HEK293T (cell line): ENCODE measurements at regions not wholly inside any gene's neighbourhood (a gene's known extent, or its start where the extent isn't known, plus 50 kb on each side); places are given as distances from the start of the nearest gene placed in this dataset.

Experiments used
- CTCF ChIA-PET: fragments of 350-600 bp; formaldehyde crosslinking; extraction: SDS; loops from one replicate; lab custom pipeline; 2021; ENCODE audit warnings: antibody characterized with exemption, inconsistent platforms; lab: Yijun Ruan, JAX
- POLR2A ChIA-PET: fragments of 350-600 bp; formaldehyde crosslinking; extraction: SDS; loops from one replicate; lab custom pipeline; 2020; ENCODE audit warnings: antibody characterized with exemption, inconsistent platforms; lab: Yijun Ruan, JAX
- DNase-seq: peaks from one replicate; pipeline ENCODE4 v3.0.0; 2012; ENCODE audit warnings: mixed read lengths; ENCODE audit errors: extremely low spot score
- ARNT ChIP-seq: fragments of 450-650 bp; IDR thresholded peaks from 2 replicates; pipeline ENCODE4 v1.6.1; 2017; ENCODE audit warnings: mild to moderate bottlenecking
- BHLHE40 ChIP-seq: fragments of 450-650 bp; IDR thresholded peaks from 2 replicates; pipeline ENCODE4 v1.6.1; 2016; ENCODE audit warnings: mild to moderate bottlenecking, moderate library complexity, borderline replicate concordance
- CTBP1 ChIP-seq: fragments of 450-650 bp; IDR thresholded peaks from 2 replicates; pipeline ENCODE4 v1.6.1; 2016; ENCODE audit warnings: borderline replicate concordance
- ELF4 ChIP-seq: fragments of 450-650 bp; IDR thresholded peaks from 2 replicates; pipeline ENCODE4 v1.6.1; 2017; ENCODE audit warnings: antibody characterized with exemption
- FOXA1 ChIP-seq: fragments of 450-650 bp; IDR thresholded peaks from 2 replicates; pipeline ENCODE4 v1.6.1; 2016; ENCODE audit warnings: mild to moderate bottlenecking
- FOXK2 ChIP-seq: fragments of 450-650 bp; IDR thresholded peaks from 2 replicates; pipeline ENCODE4 v1.6.1; 2016; ENCODE audit warnings: mild to moderate bottlenecking
- FOXM1 ChIP-seq: fragments of 450-650 bp; IDR thresholded peaks from 2 replicates; pipeline ENCODE4 v1.6.1; 2017; ENCODE audit warnings: mild to moderate bottlenecking, borderline replicate concordance
- HDGF ChIP-seq: fragments of 450-650 bp; IDR thresholded peaks from 2 replicates; pipeline ENCODE4 v1.6.1; 2017; ENCODE audit warnings: antibody characterized with exemption, borderline replicate concordance
- L3MBTL2 ChIP-seq: fragments of 450-650 bp; conservative IDR thresholded peaks from 2 replicates; pipeline ENCODE4 v1.6.1; 2016; ENCODE audit warnings: mild to moderate bottlenecking
- LEF1 ChIP-seq: fragments of 450-650 bp; IDR thresholded peaks from 2 replicates; pipeline ENCODE4 v1.6.1; 2017; ENCODE audit warnings: mild to moderate bottlenecking, borderline replicate concordance
- NFRKB ChIP-seq: fragments of 450-650 bp; IDR thresholded peaks from 2 replicates; pipeline ENCODE4 v1.6.1; 2016; ENCODE audit warnings: mild to moderate bottlenecking, moderate library complexity
- SP1 ChIP-seq: fragments of 450-650 bp; IDR thresholded peaks from 2 replicates; pipeline ENCODE4 v1.6.1; 2017
- SUZ12 ChIP-seq: fragments of 450-650 bp; IDR thresholded peaks from 2 replicates; pipeline ENCODE4 v1.6.1; 2016; ENCODE audit warnings: mild to moderate bottlenecking
- TARDBP ChIP-seq: fragments of 450-650 bp; IDR thresholded peaks from 2 replicates; pipeline ENCODE4 v1.6.1; 2016
- ZNF384 ChIP-seq: fragments of 450-650 bp; IDR thresholded peaks from 2 replicates; pipeline ENCODE4 v1.6.1; 2016
- TF ChIP-seq, protein P1 (sequence below): fragments of 450-650 bp; IDR thresholded peaks from 2 replicates; pipeline ENCODE4 v1.6.1; 2016

DNA sequence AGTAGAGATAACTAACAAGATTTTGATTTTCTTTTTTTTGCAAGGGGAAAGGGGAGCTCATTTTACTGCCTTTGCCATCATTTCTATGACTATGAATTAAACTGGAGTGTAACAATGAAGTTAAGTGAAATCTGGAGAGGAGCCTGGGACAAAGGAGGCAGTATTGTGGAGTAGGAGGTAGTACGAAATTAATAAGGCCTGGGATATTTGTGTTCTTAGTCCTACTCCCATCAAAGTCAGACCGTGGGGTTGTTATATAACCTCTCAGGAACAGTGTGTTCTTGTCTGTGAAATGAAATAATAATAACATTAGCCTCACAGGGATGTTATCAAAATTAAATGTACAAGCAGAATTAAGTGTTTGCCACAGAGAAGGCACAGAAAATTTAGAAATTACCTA lies 204.3 kb upstream of the EMCN start:
- ChIA-PET CTCF (no interaction called here), POLR2A (no interaction called here)
- no peak for TF ChIP-seq SP1
- no peak for DNase-seq

DNA sequence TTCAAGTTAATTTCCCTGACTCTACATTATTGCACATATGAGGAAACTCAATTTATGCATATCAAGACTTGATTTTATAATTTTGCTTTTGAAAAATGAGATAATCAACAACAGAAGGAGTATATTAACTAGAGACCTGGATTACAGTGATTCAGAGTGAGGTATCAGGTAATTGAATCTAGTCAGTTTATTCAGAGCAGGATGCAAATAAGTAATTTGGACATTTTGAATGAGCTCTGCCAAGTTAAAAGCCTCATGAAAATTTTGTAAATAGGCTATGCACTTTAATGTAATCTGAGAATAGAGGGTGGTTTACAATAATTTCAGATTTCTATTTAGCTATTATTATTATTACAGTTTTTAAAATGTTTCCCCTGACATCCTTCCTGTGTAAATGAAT lies 203.7 kb upstream of the EMCN start:
- CTCF ChIA-PET, result interaction anchor here (0.6 kb wide), 1 partner anchor 320 kb away, joined by 3 read pairs; no protein-coding TSS in a partner anchor
- POLR2A ChIA-PET, result no interaction called here
- no peak for DNase-seq
- no peak for TF ChIP-seq HDGF
- no peak for TF ChIP-seq SP1
- TF ChIP-seq FOXA1, result no peak
- TF ChIP-seq FOXM1, result no peak

DNA sequence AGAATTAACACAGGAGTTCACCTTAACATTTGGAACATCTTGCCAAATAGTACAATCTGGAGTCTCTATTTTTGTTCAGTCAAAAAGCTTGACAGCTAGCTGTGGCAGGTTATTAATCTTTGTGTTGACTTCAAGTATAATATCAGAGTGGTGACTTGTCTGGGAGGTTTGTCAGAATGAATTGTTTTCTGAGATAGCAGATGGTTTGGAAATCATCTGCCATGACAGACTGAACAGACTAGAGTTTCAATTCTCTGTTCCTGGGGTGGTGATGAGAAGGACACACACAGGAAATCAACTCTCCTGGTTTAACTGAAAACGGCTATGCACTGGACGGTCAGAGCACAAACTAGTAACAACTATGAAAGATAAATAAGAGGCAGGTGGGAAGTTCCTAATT lies 203.3 kb upstream of the EMCN start:
- TF ChIP-seq LEF1, result no peak
- TF ChIP-seq TARDBP, result no peak
- no peak for TF ChIP-seq HDGF
- no peak for TF ChIP-seq FOXM1
- no peak for TF ChIP-seq CTBP1
- TF ChIP-seq SP1, result no peak
- TF ChIP-seq ARNT, result no peak
- TF ChIP-seq SUZ12, result no peak
- no peak for TF ChIP-seq ELF4
- no peak for TF ChIP-seq ZNF384
- no peak for TF ChIP-seq NFRKB
- no peak for TF ChIP-seq BHLHE40
- TF ChIP-seq, protein P1, sequence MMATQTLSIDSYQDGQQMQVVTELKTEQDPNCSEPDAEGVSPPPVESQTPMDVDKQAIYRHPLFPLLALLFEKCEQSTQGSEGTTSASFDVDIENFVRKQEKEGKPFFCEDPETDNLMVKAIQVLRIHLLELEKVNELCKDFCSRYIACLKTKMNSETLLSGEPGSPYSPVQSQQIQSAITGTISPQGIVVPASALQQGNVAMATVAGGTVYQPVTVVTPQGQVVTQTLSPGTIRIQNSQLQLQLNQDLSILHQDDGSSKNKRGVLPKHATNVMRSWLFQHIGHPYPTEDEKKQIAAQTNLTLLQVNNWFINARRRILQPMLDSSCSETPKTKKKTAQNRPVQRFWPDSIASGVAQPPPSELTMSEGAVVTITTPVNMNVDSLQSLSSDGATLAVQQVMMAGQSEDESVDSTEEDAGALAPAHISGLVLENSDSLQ, result no peak
- no peak for TF ChIP-seq FOXA1
- TF ChIP-seq L3MBTL2, result no peak
- TF ChIP-seq FOXK2, result no peak
- ChIA-PET CTCF (interaction anchor here (0.6 kb wide), 1 partner anchor 319 kb away, joined by 3 read pairs; no protein-coding TSS in a partner anchor), POLR2A (no interaction called here)
- DNase-seq, result no peak

DNA sequence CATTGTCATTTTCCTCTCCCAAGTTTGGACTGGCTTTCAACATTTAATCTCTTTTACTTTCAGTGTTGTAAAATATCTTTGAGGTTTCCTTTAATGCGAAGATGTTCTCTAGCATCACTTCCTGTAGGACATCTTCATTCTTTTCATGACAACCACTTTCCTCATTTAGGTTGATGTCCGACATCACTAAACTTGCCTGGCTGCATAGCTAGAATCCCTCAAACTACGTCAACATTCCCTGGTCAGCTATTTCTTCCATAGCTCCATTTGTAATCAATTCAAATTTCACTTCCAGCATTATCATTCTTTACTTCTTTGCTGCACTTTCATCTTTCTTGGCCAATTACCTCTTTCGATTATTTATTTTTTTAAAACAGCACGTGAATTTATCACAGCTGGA lies 198.6 kb upstream of the EMCN start:
- ChIA-PET CTCF (no interaction called here), POLR2A (no interaction called here)
- no peak for DNase-seq
- TF ChIP-seq ARNT, result no peak
- no peak for TF ChIP-seq HDGF
- TF ChIP-seq LEF1, result no peak

DNA sequence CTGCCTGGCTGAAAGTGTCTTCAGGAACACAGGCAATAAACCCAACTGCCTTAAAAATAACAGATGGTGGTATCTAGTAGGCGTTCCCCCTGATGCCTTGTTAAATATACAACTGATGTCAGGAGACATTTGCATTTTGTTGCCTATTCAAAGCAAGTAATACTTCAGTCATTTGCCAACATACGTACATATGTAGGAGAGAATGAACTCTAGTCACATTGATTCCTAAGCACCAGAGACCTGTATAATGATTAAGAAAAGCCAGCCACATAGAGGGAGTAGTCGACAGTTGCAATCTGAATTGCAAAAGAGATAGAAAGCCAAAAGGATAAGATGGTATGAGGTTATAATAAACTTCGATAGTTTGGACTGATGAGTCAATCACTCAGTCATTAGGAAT lies 191.0 kb upstream of the EMCN start:
- no peak for DNase-seq
- TF ChIP-seq L3MBTL2, result no peak
- ChIA-PET POLR2A (no interaction called here), CTCF (no interaction called here)

DNA sequence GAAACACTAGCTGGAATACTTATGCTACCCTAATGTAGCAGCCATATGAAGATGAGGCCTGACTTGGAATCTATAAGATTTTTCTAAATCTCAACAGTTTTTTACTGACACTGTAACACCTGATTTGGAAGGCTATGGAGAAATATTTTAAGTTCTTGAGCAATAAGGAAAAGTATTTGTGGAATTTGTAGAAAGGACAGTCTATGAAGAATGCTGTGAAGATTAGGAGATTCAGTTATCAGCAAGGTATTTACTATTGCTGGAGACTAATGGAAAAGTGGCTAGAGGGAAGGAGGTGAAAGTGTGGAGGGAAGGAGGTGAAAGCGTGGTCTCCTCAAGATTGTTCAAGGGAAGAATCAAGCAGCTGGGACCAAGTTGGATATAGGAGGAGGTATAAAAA lies 190.0 kb upstream of the EMCN start:
- CTCF ChIA-PET, result no interaction called here
- TF ChIP-seq SUZ12 (no peak), LEF1 (no peak), TARDBP (no peak), FOXA1 (no peak), ZNF384 (no peak), FOXK2 (no peak), BHLHE40 (no peak), L3MBTL2 (no peak), ARNT (no peak)
- TF ChIP-seq, protein P1, result no peak
- DNase-seq, result no peak
- POLR2A ChIA-PET, result no interaction called here

DNA sequence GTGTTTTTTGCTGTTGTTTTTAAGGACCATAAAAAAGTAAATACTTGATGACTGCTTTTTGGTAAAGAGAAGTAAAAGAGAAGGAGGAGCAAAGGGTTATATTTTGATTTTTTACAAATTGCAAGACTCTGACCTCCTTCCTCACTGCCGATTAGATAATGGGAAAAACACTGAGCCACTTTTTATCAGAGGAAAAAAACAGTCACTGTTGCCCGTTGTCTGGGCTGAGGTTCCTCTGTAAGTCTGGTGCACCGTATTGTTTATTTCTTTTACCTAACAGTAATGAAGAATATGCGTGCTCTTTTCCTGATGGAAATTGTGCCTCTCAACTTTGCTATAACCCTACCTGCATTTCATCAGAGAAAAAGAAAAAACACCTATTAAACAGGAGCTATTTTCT lies 178.7 kb upstream of the EMCN start:
- TF ChIP-seq ELF4 (no peak), SP1 (no peak), L3MBTL2 (no peak), LEF1 (no peak), FOXM1 (no peak), ARNT (no peak), CTBP1 (no peak), NFRKB (no peak), SUZ12 (no peak)
- TF ChIP-seq, protein P1, result no peak
- CTCF ChIA-PET, result no interaction called here
- no peak for DNase-seq
- POLR2A ChIA-PET, result no interaction called here

DNA sequence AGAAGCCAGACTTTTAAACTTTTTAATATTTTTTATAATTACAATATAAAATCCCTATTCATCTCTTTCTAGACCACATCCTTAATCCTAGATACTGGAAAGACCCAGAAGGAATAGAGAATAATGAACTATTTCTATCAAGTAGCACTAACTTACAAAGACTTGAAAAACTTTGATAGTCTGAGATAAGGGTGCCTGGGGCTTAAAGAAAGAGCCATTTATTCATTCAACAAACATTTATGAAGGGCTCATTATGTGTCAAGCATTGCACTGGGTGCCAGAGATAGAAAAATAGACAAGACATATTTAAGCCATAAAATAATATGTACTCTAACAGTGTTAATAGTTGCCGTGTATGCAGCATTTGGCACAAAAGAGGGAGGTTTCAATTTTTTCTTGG lies 178.0 kb upstream of the EMCN start:
- no peak for DNase-seq
- TF ChIP-seq HDGF, result no peak
- no peak for TF ChIP-seq ARNT
- TF ChIP-seq ZNF384, result no peak
- no peak for TF ChIP-seq L3MBTL2
- TF ChIP-seq, protein P1, result no peak
- no peak for TF ChIP-seq NFRKB
- TF ChIP-seq BHLHE40, result no peak
- no peak for TF ChIP-seq SP1
- no peak for TF ChIP-seq TARDBP
- no peak for TF ChIP-seq SUZ12
- no peak for TF ChIP-seq LEF1
- TF ChIP-seq FOXM1, result no peak
- no peak for TF ChIP-seq ELF4
- TF ChIP-seq CTBP1, result no peak
- no peak for TF ChIP-seq FOXK2
- no peak for TF ChIP-seq FOXA1
- ChIA-PET CTCF (no interaction called here), POLR2A (no interaction called here)
